ENCODE measurements at regions not wholly inside any gene's neighbourhood (a gene's known extent, or its start where the extent isn't known, plus 50 kb on each side); places are given as distances from the start of the nearest gene placed in this dataset.

DNA sequence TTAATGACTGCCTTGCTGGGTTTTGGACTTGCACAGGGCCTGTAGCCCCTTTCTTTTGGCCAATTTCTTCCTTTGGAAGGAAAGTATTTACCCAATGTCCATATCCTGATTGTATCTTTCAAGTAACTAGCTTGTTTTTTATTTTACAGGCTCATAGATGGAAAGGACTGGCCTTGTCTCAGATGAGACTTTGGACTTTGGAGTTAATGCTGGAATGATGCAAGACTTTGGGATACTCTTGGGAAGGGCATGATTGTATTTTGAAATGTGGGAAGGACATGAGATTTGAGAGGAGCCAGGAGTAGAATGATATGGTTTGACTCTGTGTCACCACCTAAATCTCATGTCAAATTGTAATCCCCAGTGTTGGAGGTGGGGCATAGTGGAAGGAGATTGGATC, 140.1 kb downstream of the C1orf94 start:
- H3K36me3 ChIP-seq (ENCODE audit: control insufficient read depth, insufficient read depth, low read length), result no peaks in the 10 kb centered on the region
- no peaks in the 10 kb centered on the region for H3K27me3 ChIP-seq (ENCODE audit: control insufficient read depth, insufficient read depth, low read length)
- TF ChIP-seq, protein P1, sequence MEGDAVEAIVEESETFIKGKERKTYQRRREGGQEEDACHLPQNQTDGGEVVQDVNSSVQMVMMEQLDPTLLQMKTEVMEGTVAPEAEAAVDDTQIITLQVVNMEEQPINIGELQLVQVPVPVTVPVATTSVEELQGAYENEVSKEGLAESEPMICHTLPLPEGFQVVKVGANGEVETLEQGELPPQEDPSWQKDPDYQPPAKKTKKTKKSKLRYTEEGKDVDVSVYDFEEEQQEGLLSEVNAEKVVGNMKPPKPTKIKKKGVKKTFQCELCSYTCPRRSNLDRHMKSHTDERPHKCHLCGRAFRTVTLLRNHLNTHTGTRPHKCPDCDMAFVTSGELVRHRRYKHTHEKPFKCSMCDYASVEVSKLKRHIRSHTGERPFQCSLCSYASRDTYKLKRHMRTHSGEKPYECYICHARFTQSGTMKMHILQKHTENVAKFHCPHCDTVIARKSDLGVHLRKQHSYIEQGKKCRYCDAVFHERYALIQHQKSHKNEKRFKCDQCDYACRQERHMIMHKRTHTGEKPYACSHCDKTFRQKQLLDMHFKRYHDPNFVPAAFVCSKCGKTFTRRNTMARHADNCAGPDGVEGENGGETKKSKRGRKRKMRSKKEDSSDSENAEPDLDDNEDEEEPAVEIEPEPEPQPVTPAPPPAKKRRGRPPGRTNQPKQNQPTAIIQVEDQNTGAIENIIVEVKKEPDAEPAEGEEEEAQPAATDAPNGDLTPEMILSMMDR (IDR thresholded peaks at IDR 0.05; ENCODE audit: insufficient read depth, low read length, severe bottlenecking), result no peak
- FAIRE-seq (no peak), DNase-seq (ENCODE audit: low read depth) (no peak)
- no peak overlapping the region for H3K4me3 ChIP-seq (ENCODE audit: low read depth, low read length)

DNA sequence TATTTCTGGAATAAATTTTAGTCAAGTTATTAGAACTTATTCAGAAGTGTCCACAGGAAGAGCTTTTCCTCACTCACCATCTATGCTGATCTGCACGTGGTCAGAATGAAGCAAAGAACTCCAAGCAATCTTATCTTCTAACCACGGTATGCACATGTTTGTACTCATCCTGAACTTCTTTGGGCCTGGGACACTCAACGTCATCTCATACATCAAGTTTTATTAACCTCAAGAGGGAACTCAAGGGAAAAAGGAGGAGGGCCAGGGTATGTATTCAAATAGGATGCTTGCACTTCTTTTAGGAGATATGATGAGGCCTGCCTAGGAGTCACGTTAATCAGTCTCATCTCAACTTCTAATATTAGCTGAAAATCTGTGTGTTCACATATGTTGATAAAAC, 142.5 kb downstream of the C1orf94 start:
- TF ChIP-seq, protein P1 (IDR thresholded peaks at IDR 0.05; ENCODE audit: insufficient read depth, low read length, severe bottlenecking), result no peak
- no peak for FAIRE-seq
- DNase-seq (ENCODE audit: low read depth), result no peak
- no peaks in the 10 kb centered on the region for H3K36me3 ChIP-seq (ENCODE audit: control insufficient read depth, insufficient read depth, low read length)
- H3K4me3 ChIP-seq (ENCODE audit: low read depth, low read length), result no peak overlapping the region
- H3K27me3 ChIP-seq (ENCODE audit: control insufficient read depth, insufficient read depth, low read length), result no peaks in the 10 kb centered on the region

DNA sequence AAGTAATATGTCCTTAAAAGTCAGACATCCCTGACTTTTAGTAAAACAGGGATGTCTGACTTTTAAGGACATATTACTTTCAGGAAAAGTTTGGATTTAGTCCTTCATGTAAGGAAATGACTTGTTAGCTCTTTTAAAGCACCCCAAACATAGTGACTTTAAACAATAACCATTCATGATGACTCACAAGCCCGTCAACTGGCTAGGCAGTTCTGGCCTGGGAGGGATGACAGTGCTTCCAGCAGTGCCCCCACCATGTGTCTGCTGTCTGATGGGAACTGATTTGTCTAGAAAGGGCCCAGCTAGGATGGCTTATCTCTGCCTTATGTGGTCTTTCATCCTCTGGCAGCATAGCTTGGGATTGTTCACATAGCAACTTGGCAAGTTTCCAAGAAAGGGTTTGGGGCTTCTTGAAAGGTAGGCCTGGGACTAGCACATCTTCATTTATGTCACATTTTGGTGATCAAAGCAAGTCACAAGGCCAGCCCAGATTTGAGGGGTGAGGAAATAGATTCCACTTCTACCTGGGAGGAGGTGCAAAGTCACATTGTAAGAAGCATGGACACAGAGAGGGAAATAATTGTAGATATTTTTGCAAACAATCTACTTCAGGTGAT, 143.5 kb downstream of the C1orf94 start:
- FAIRE-seq, result no peak
- Histone ChIP-seq H3K27me3 (ENCODE audit: control insufficient read depth, insufficient read depth, low read length) (no peaks in the 10 kb centered on the region), H3K4me3 (ENCODE audit: low read depth, low read length) (no peak overlapping the region), H3K36me3 (ENCODE audit: control insufficient read depth, insufficient read depth, low read length) (no peaks in the 10 kb centered on the region)
- peak; percentile 22 for DNase-seq (ENCODE audit: low read depth)
- TF ChIP-seq, protein P1 (IDR thresholded peaks at IDR 0.05; ENCODE audit: insufficient read depth, low read length, severe bottlenecking), result no peak

DNA sequence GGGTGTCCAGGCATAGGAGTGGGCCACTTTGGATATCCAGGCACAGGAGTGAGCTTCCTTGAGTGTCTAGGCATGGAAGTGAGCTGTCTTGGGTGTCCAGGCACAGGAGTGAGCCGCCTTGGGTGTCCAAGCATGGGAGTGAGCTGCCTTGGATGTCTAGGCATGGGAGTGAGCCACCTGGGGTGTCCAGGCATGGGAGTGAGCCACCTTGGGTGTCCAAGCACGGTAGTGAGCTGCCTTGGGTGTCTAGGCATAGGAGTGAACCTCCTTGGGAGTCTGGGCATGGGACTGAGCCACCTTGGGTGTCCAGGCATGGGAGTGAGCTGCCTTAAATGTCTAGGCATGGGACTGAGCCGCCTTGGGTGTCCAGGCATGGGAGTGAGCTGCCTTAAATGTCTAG, 146.3 kb downstream of the C1orf94 start:
- FAIRE-seq (no peak), DNase-seq (ENCODE audit: low read depth) (no peak)
- TF ChIP-seq, protein P1 (IDR thresholded peaks at IDR 0.05; ENCODE audit: insufficient read depth, low read length, severe bottlenecking), result no peak

DNA sequence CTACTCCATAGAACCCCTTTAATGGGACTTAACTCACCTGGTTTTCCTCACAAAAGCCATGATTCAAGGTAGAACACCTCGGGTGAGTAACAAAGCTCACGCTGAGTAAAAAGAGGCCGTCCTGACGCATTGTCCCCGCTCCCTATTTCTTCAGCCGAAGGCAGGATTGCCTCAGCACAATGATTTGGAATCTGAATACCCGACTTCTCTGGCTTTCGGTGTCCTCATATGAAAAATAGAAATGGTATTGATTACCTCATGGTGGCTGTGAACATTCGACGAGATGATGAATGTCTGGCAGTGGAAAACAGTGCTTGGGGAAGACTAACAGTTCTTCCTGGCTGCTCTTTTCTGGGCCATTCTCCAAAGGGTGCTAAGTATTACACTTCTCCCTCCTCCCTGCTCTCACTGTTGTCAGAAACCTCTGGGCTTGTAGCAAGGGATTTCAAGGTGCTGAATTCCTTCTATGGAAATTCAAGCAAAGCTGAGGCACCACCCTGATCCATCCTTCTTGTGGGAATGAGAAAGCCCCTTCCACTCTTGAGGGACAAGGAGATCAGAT, 148.3 kb downstream of the C1orf94 start:
- FAIRE-seq, result no peak
- TF ChIP-seq, protein P1 (IDR thresholded peaks at IDR 0.05; ENCODE audit: insufficient read depth, low read length, severe bottlenecking), result no peak
- no peak for DNase-seq (ENCODE audit: low read depth)

More for the DNA sequence above, 146.3 kb downstream of the C1orf94 start:
- Histone ChIP-seq H3K36me3 (ENCODE audit: control insufficient read depth, insufficient read depth, low read length) (no peaks in the 10 kb centered on the region), H3K27me3 (ENCODE audit: control insufficient read depth, insufficient read depth, low read length) (no peaks in the 10 kb centered on the region), H3K4me3 (ENCODE audit: low read depth, low read length) (no peak overlapping the region)

More for the DNA sequence above, 148.3 kb downstream of the C1orf94 start:
- H3K36me3 ChIP-seq (ENCODE audit: control insufficient read depth, insufficient read depth, low read length), result no peaks in the 10 kb centered on the region
- no peak overlapping the region for H3K4me3 ChIP-seq (ENCODE audit: low read depth, low read length)
- H3K27me3 ChIP-seq (ENCODE audit: control insufficient read depth, insufficient read depth, low read length), result no peaks in the 10 kb centered on the region

Measured in bronchial epithelial cell (primary cell).